PC-9 (cell line): ENCODE measurements at regions not wholly inside any gene's neighbourhood (a gene's known extent, or its start where the extent isn't known, plus 50 kb on each side); places are given as distances from the start of the nearest gene placed in this dataset.

Experiments used
- BruUV-seq: library from RNA; stranded (reverse); fragments of 400-500 nt; replicated peaks from 2 replicates; lab custom pipeline; 2021; lab: Mats Ljungman, UMichigan
- CTCF ChIA-PET: fragments of 300-600 bp; sonication (Branson Sonifier 250); formaldehyde crosslinking; loops from one replicate; lab custom pipeline; 2022; ENCODE audit warnings: antibody characterized with exemption; lab: Charles Lee
- POLR2A ChIA-PET: fragments of 300-600 bp; sonication (Branson Sonifier 250); formaldehyde crosslinking; loops from one replicate; lab custom pipeline; 2022; ENCODE audit warnings: antibody characterized with exemption; ENCODE audit not compliant: unreplicated experiment; lab: Charles Lee
- DNase-seq, 2 experiments: peaks; one replicate each; pipeline versions ENCODE4 v3.0.0 to v3.0.0-alpha.2; 2015 to 2022; ENCODE audit warnings: mixed read lengths in 1 of 2
- H2AFZ ChIP-seq: fragments of 200-600 bp; sonication (generic); 2 replicates; pipeline ENCODE4 v1.8.1; 2017; ENCODE audit warnings: antibody characterized with exemption
- H3F3A ChIP-seq: fragments of 200-600 bp; sonication (generic); 2 replicates; pipeline ENCODE4 v1.8.1; 2017; ENCODE audit warnings: antibody characterized with exemption, mild to moderate bottlenecking, low read depth; ENCODE audit not compliant: insufficient read depth
- H3K27ac ChIP-seq: fragments of 200-600 bp; sonication (generic); 2 replicates; pipeline ENCODE4 v1.6.1; 2016; ENCODE audit warnings: mixed run types
- H3K27me3 ChIP-seq: fragments of 200-600 bp; sonication (generic); 2 replicates; pipeline ENCODE4 v1.6.1; 2016; ENCODE audit warnings: low read depth, mixed run types; ENCODE audit not compliant: insufficient read depth
- H3K36me3 ChIP-seq: fragments of 200-600 bp; sonication (generic); 2 replicates; pipeline ENCODE4 v1.6.1; 2016; ENCODE audit warnings: low read depth, mixed run types
- H3K4me1 ChIP-seq: fragments of 200-600 bp; sonication (generic); replicated peaks from 2 replicates; pipeline ENCODE4 v1.6.1; 2016; ENCODE audit warnings: mixed run types; ENCODE audit not compliant: insufficient read depth
- H3K4me2 ChIP-seq: fragments of 200-600 bp; sonication (generic); 2 replicates; pipeline ENCODE4 v1.6.1; 2017; ENCODE audit warnings: mixed run types
- H3K4me3 ChIP-seq: fragments of 200-600 bp; sonication (generic); 2 replicates; pipeline ENCODE4 v1.6.1; 2016; ENCODE audit warnings: mixed run types
- H3K79me2 ChIP-seq: fragments of 200-600 bp; sonication (generic); 2 replicates; pipeline ENCODE4 v1.6.1; 2017; ENCODE audit warnings: low read depth, mixed run types
- H3K9me2 ChIP-seq: fragments of 200-600 bp; sonication (generic); 2 replicates; pipeline ENCODE4 v1.8.1; 2017; ENCODE audit warnings: mild to moderate bottlenecking; ENCODE audit not compliant: insufficient read depth
- H3K9me3 ChIP-seq: fragments of 200-600 bp; sonication (generic); 2 replicates; pipeline ENCODE4 v1.8.1; 2016; ENCODE audit warnings: low read depth; ENCODE audit not compliant: insufficient read depth
- H4K20me1 ChIP-seq: fragments of 200-600 bp; sonication (generic); 2 replicates; pipeline ENCODE4 v1.8.1; 2017; ENCODE audit not compliant: insufficient read depth
- EZH2 ChIP-seq: fragments of 200-600 bp; sonication (generic); IDR thresholded peaks from 2 replicates; pipeline ENCODE4 v1.8.0; 2017; ENCODE audit warnings: antibody characterized with exemption, low read depth
- intact Hi-C: fragments of 100-400 bp; cut with micrococcal nuclease; formaldehyde crosslinking; loops from one replicate; pipeline ENCODE4 v1.10.0; 2022; ENCODE audit not compliant: unreplicated experiment
- TF ChIP-seq, protein P1 (sequence below): fragments of 200-600 bp; sonication (generic); conservative IDR thresholded peaks from 2 replicates; pipeline ENCODE4 v1.6.1; 2017; ENCODE audit warnings: mixed run types, antibody characterized with exemption, mild to moderate bottlenecking, moderate library complexity

DNA sequence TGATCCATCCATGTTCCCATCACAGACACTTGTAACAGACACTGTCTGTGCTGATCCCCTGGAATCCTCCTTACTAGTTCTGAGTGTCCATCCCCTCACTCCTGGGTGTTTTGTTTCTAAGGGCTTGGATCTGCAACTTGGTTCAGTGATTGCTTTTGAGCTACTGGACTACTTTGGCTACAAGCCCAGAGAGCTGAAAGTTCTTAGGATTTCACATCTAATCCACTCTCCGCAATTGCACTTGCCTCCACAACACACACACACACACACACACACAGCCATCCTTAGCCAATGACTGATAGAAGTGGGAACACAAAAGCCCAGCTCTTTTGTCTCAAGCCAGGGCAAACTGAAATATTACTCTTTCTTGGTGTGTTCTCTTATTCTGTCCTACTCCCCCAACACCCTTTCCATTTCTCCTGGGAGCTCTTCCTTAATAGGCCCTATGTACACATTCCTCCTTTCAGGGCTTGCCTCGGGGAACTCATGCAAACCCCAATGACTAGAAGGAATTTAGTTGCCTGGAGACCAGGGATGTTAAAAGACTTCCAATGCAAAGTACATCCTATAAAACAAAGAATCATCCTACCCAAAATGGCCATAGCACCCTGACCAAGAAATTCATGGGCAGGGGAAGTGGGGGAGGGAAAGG, 206.1 kb upstream of the UBE2E2 start:
- no peak for DNase-seq
- no TSS peak for BruUV-seq
- intact Hi-C loops, result no loop called here

DNA sequence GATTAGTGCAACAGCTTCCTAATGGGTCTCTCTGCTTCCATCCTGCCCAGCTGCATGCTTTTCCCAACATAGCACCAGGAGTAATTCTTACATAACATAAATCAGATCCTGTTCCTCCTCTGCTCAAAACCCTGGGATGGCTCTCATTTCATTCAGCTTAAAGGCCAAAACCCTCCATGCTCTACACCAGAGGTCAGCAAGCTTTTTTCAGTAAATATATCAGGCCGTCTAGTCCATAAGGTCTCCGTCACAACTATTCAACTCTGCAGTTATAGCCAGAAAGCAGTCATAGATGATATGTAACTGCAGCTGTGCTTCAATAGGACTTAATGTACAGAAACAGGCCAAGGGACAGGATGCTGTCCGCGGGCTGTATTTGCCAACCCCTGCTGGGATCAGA, 202.8 kb upstream of the UBE2E2 start:
- H3K4me2 ChIP-seq, result no peak overlapping the region
- TF ChIP-seq, protein P1, sequence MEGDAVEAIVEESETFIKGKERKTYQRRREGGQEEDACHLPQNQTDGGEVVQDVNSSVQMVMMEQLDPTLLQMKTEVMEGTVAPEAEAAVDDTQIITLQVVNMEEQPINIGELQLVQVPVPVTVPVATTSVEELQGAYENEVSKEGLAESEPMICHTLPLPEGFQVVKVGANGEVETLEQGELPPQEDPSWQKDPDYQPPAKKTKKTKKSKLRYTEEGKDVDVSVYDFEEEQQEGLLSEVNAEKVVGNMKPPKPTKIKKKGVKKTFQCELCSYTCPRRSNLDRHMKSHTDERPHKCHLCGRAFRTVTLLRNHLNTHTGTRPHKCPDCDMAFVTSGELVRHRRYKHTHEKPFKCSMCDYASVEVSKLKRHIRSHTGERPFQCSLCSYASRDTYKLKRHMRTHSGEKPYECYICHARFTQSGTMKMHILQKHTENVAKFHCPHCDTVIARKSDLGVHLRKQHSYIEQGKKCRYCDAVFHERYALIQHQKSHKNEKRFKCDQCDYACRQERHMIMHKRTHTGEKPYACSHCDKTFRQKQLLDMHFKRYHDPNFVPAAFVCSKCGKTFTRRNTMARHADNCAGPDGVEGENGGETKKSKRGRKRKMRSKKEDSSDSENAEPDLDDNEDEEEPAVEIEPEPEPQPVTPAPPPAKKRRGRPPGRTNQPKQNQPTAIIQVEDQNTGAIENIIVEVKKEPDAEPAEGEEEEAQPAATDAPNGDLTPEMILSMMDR, result no peak
- TF ChIP-seq EZH2, result no peak
- no peak overlapping the region for H3K27ac ChIP-seq
- no peaks in the 10 kb centered on the region for H3F3A ChIP-seq
- intact Hi-C loops, result no loop called here
- H4K20me1 ChIP-seq, result no peaks in the 10 kb centered on the region
- ChIA-PET POLR2A (no interaction called here), CTCF (no interaction called here)
- H3K4me3 ChIP-seq, result no peak overlapping the region
- no peak overlapping the region for H2AFZ ChIP-seq
- no TSS peak for BruUV-seq
- DNase-seq, result no peak
- H3K79me2 ChIP-seq, result no peaks in the 10 kb centered on the region
- no peaks in the 10 kb centered on the region for H3K27me3 ChIP-seq
- H3K9me3 ChIP-seq, result no peaks in the 10 kb centered on the region
- no peaks in the 10 kb centered on the region for H3K9me2 ChIP-seq
- no peaks in the 10 kb centered on the region for H3K36me3 ChIP-seq
- H3K4me1 ChIP-seq, result no peaks in the 10 kb centered on the region

More for the DNA sequence above, 206.1 kb upstream of the UBE2E2 start:
- no peaks in the 10 kb centered on the region for H3F3A ChIP-seq
- no peaks in the 10 kb centered on the region for H3K4me1 ChIP-seq
- TF ChIP-seq, protein P1, result no peak
- no peak for TF ChIP-seq EZH2
- no peak overlapping the region for H2AFZ ChIP-seq
- ChIA-PET CTCF (no interaction called here), POLR2A (no interaction called here)
- H3K9me3 ChIP-seq, result no peaks in the 10 kb centered on the region
- no peaks in the 10 kb centered on the region for H3K36me3 ChIP-seq
- H3K4me2 ChIP-seq, result no peak overlapping the region
- no peak overlapping the region for H3K27ac ChIP-seq
- H3K27me3 ChIP-seq, result no peaks in the 10 kb centered on the region
- H3K4me3 ChIP-seq, result no peak overlapping the region
- H4K20me1 ChIP-seq, result no peaks in the 10 kb centered on the region
- no peaks in the 10 kb centered on the region for H3K9me2 ChIP-seq
- no peaks in the 10 kb centered on the region for H3K79me2 ChIP-seq

DNA sequence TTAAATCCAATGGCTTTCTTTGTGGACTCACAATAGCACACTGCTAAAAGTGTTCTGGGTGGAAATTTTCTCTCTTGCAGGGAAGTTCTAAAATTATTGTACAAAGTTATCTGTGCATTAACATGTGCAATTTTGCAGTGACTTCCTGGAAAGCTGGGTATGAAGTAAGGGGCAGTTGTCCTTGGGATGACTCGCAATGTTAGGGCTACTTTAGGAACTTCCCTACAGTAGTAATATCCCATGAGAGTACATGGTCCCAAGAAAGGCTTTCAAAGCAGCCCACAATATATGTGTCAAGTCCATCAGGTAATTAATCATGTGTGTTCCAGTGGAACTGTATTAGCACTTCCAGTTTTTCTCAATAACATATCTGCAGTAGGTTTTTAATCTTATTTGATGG, 201.0 kb upstream of the UBE2E2 start:
- ChIA-PET POLR2A (no interaction called here), CTCF (no interaction called here)
- no TSS peak for BruUV-seq
- Histone ChIP-seq H3K27me3 (no peaks in the 10 kb centered on the region), H3K36me3 (no peaks in the 10 kb centered on the region), H3K4me2 (no peak overlapping the region), H3K79me2 (no peaks in the 10 kb centered on the region), H3K4me3 (no peak overlapping the region), H3K27ac (no peak overlapping the region), H3K9me2 (0 out of 2 replicates have a peak, but pooled peaks cover under 1% of the 10 kb centered on the region), H4K20me1 (no peaks in the 10 kb centered on the region), H2AFZ (no peak overlapping the region), H3F3A (no peaks in the 10 kb centered on the region), H3K4me1 (no peaks in the 10 kb centered on the region), H3K9me3 (no peaks in the 10 kb centered on the region)
- intact Hi-C loops, result no loop called here
- TF ChIP-seq, protein P1, result no peak
- no peak for TF ChIP-seq EZH2
- DNase-seq, result no peak
